ENCODE measurements at regions not wholly inside any gene's neighbourhood (a gene's known extent, or its start where the extent isn't known, plus 50 kb on each side); places are given as distances from the start of the nearest gene placed in this dataset.
"Not testable (repeated sequence)": the region's sequence is repeated elsewhere in the genome, so short reads cannot be mapped to it uniquely, and the experiment has no call there.

DNA sequence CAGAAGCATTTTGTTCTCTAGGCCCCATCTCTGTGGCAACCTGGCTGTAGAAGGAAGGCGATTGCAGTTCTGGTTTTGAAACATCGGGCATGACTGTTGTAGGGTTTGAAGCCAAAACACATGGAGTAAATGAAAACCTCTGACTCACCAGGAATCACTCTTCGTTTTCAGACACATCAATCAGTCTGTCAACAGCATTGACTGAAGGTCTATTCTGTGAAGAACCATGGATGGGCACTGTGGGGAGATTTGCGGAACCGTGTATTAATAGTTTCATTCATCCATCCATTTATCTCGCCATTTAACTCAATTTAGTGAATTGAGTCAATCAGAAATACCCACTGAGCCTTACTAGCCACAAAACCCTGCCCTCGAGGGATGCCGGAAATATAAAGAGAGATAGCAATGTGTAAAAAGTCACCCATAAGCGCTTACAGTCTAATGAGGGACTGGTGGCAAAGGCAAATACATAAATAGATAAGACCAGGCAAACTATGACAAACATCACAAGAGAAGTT, 364.6 kb upstream of the PROX1 start:
- ATAC-seq (no peak), DNase-seq (no peak)
- H3K36me3 ChIP-seq, result no peaks in the 10 kb centered on the region
- no peaks in the 10 kb centered on the region for H3K27me3 ChIP-seq
- no peaks in the 10 kb centered on the region for H3K4me1 ChIP-seq
- H3K4me3 ChIP-seq, result no peak overlapping the region
- no peak overlapping the region for H3K27ac ChIP-seq
- 75 to 82% methylated on average over 9 of the region's 9 CpGs for WGBS, 2 donors
- TF ChIP-seq, protein P1, sequence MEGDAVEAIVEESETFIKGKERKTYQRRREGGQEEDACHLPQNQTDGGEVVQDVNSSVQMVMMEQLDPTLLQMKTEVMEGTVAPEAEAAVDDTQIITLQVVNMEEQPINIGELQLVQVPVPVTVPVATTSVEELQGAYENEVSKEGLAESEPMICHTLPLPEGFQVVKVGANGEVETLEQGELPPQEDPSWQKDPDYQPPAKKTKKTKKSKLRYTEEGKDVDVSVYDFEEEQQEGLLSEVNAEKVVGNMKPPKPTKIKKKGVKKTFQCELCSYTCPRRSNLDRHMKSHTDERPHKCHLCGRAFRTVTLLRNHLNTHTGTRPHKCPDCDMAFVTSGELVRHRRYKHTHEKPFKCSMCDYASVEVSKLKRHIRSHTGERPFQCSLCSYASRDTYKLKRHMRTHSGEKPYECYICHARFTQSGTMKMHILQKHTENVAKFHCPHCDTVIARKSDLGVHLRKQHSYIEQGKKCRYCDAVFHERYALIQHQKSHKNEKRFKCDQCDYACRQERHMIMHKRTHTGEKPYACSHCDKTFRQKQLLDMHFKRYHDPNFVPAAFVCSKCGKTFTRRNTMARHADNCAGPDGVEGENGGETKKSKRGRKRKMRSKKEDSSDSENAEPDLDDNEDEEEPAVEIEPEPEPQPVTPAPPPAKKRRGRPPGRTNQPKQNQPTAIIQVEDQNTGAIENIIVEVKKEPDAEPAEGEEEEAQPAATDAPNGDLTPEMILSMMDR (IDR thresholded peaks at IDR 0.05), result no peak
- intact Hi-C loops (cut with DNase I), result no loop called here
- peaks cover 0 to 7% (median 0%) of the 10 kb centered on the region in 11 donors for H3K9me3 ChIP-seq

DNA sequence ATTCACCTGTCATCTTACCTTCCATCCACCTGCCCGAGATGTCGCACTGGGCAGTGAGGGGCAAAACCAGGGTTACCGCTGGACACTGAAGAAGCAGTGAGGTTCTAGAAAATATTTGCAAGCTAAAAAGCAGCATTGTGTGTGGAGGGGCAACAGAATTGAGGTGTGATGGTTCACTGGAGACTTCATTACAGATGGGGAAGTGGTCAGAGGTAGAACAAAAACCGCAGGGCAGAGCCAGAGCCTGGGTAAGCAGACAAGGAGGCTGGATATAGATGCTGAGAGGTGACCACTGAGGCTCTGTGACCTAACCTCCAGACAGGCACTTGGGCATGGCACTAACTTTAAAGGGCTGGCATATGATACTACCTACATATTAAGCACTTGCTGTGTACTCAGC, 363.9 kb upstream of the PROX1 start:
- 72 to 88% methylated on average over 4 of the region's 4 CpGs for WGBS, 2 donors
- Histone ChIP-seq H3K27ac (no peak overlapping the region), H3K4me1 (no peaks in the 10 kb centered on the region), H3K9me3 (peaks cover 0 to 7% (median 0%) of the 10 kb centered on the region in 11 donors), H3K27me3 (no peaks in the 10 kb centered on the region), H3K4me3 (no peak overlapping the region), H3K36me3 (no peaks in the 10 kb centered on the region)
- TF ChIP-seq, protein P1 (IDR thresholded peaks at IDR 0.05), result no peak
- no peak for ATAC-seq
- intact Hi-C loops (cut with DNase I), result no loop called here
- DNase-seq, result no peak

- peaks cover 0 to 19% (median 0%) of the 10 kb centered on the region in 11 donors for H3K9me3 ChIP-seq
- DNase-seq; ATAC-seq; H3K27me3 ChIP-seq; H3K4me1 ChIP-seq; H3K36me3 ChIP-seq; intact Hi-C loops (cut with DNase I); H3K4me3 ChIP-seq; H3K27ac ChIP-seq: not testable (repeated sequence)
These were observed 351.0 kb upstream of the PROX1 start for GRCh38 chr1:213636778-213637177.

DNA sequence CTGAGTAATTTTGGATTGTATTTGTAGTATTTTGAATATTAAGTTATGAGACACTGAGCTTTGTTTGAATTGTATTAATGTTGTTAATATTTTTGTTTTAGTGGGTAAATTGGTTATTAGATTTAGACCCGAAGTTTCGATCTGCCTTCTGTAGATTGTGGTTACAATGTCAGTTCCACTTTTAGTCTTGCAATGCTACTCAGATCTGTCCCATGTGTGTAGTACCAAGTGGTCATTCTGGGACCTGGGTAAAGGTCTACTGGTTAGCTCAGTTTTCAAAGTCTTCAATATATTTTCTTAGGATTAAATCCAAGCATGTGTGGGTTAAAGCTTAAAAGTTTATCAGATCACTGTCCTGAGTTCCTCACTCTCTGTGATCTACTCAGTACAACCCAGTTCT, 346.5 kb upstream of the PROX1 start:
- WGBS, 2 donors, result 97 to 100% methylated on average over 2 of the region's 2 CpGs
- intact Hi-C loops (cut with DNase I), result no loop called here
- ATAC-seq (no peak), DNase-seq (no peak)
- Histone ChIP-seq H3K27me3 (peaks cover 0 to 11% (median 0%) of the 10 kb centered on the region in 7 donors), H3K4me3 (no peak overlapping the region), H3K9me3 (peaks cover 0 to 6% (median 0%) of the 10 kb centered on the region in 11 donors), H3K27ac (no peak overlapping the region), H3K4me1 (no peaks in the 10 kb centered on the region), H3K36me3 (no peaks in the 10 kb centered on the region)
- TF ChIP-seq, protein P1 (IDR thresholded peaks at IDR 0.05), result no peak

- DNase-seq (no peak), ATAC-seq (no peak)
- Histone ChIP-seq H3K4me1 (no peaks in the 10 kb centered on the region), H3K27me3 (peaks cover 0 to 11% (median under 1%) of the 10 kb centered on the region in 7 donors), H3K9me3 (no peaks in the 10 kb centered on the region), H3K4me3 (no peak overlapping the region), H3K27ac (no peak overlapping the region), H3K36me3 (no peaks in the 10 kb centered on the region)
- intact Hi-C loops (cut with DNase I), result no loop called here
- TF ChIP-seq, protein P1 (IDR thresholded peaks at IDR 0.05), result no peak
These were observed 344.4 kb upstream of the PROX1 start for GRCh38 chr1:213643360-213643759.
